ENCODE measurements at regions not wholly inside any gene's neighbourhood (a gene's known extent, or its start where the extent isn't known, plus 50 kb on each side); places are given as distances from the start of the nearest gene placed in this dataset.

GRCh38 chr12:115312901-115313300, 628.9 kb upstream of the TBX3 start:
- TF ChIP-seq JUN (IDR thresholded peaks at IDR 0.05; ENCODE audit: low read depth, low read length) (no peak), SIX5 (IDR thresholded peaks at IDR 0.05; ENCODE audit: low read depth, low read length) (no peak), EP300 (IDR thresholded peaks at IDR 0.05; ENCODE audit: borderline replicate concordance in 1 of 2, low read depth in 2 of 2, low read length in 2 of 2) (no peak), TBP (IDR thresholded peaks at IDR 0.05; ENCODE audit: low read depth, low read length) (no peak), POLR2A (IDR thresholded peaks at IDR 0.05; ENCODE audit: control extremely low read depth in 1 of 2, low read depth in 2 of 2, low read length in 2 of 2) (no peak), CREB1 (IDR thresholded peaks at IDR 0.05) (no peak), CTCF (IDR thresholded peaks at IDR 0.05; ENCODE audit: control extremely low read depth in 1 of 3, insufficient read depth in 1 of 3, low read depth in 1 of 3, low read length in 3 of 3) (no peak), POLR2AphosphoS5 (IDR thresholded peaks at IDR 0.05; ENCODE audit: low read depth, low read length) (no peak)

Data from H1 (cell line).